Activated CD8-positive, alpha-beta memory T cell treated with anti-CD3 and anti-CD28 coated beads for 1 hour (primary cell): ENCODE measurements at regions not wholly inside any gene's neighbourhood (a gene's known extent, or its start where the extent isn't known, plus 50 kb on each side); places are given as distances from the start of the nearest gene placed in this dataset.
"Not testable (repeated sequence)": the region's sequence is repeated elsewhere in the genome, so short reads cannot be mapped to it uniquely, and the experiment has no call there.

ENCODE experiments used
- DNase-seq, 2 donors: peaks; one replicate each; pipeline ENCODE4 v3.0.0-alpha.2; 2020; ENCODE audit warnings: low read depth in 1 of 2; ENCODE audit errors: extremely low read depth in 1 of 2

DNA sequence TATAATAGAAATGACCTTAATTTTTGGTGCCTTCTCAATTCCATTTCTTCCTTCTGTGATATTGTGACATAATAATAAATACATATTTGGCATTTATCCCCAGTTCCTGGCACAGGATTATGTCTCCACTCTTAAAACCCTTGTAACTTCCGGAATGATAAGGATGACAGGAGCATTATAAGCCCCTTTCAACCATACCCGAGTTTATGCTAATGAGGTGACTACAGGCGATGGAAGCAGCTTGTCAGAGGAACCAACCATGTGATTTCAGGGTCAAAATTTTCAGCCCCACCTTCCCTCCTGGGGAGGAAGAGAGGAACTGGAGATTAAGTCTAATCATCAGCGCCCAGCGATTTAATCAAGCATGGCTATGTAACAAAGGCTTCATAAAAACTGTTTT lies 528.5 kb upstream of the CRIM1 start:
- DNase-seq, result no peak

- no peak for DNase-seq
These were observed 532.9 kb upstream of the CRIM1 start for GRCh38 chr2:35822716-35823115.

DNA sequence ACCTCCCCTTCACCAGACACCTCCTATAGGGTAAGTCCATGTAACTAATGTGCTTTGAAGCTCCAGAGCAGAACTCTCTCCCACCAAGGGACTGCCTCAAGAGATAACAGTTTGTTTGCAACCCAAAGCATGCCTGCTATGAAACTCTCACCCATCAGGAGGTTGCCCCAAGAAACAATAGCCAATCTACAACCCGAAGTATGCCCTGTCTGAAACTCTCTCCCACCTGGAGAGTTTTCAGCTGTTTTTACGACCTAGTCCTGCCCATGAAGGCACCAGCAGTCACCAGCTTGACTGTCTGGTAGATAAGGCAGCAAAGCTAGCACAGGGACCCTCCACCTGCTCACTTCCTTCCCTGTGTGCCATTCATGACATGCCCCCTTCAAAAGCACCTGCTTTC lies 533.9 kb upstream of the CRIM1 start:
- DNase-seq, result no peak

GRCh38 chr2:35820391-35820790 lies 535.2 kb upstream of the CRIM1 start:
- no peak for DNase-seq

DNA sequence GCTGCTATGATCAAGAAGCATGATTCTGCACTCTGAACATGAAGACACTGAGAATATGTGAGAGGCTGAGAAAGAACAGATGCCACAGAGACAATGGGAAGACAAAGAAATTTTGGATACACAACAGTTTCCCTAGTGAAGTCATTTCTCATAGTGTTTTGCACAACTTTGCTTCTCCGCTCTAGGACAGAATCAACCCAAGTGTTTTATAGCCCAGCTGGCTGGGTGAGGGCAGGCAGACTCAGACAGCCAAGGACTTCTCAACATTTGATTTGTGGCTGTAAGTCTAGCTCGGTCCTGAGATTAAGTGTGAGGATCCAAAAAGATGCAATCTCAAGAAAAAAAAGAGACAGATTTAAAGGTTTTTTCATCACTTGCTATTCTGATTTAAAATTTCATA lies 536.5 kb upstream of the CRIM1 start:
- DNase-seq, result no peak

DNA sequence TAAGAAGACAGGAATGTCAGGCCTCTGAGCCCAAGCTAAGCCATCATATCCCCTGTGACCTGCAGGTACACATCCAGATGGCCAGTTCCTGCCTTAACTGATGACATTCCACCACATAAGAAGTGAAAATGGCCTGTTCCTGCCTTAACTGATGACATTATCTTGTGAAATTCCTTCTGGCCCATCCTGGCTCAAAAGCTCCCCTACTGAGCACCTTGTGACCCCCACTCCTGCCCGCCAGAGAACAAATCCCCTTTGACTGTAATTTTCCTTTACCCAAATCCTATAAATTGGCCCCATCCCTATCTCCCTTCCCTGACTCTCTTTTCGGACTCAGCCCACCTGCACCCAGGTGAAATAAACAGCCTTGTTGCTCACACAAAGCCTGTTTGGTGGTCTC lies 537.2 kb upstream of the CRIM1 start:
- DNase-seq, result not testable (repeated sequence)

DNA sequence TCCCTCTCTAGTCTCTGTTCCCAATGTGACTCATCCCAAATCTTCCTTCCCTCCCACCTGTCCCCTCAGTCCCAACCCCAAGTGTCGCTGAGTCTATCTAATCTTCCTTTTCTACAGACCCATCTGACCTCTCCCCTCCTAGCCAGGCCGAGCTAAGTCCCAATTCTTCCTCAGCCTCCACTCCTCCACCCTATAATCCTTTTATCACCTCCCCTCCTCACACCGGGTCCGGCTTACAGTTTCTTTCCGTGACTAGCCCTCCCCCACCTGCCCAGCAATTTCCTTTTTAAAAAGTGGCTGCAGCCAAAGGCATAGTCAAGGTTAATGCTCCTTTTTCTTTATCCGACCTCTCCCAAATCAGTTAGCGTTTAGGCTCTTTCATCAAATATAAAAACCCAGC lies 541.0 kb upstream of the CRIM1 start:
- DNase-seq, result not testable (repeated sequence)

DNA sequence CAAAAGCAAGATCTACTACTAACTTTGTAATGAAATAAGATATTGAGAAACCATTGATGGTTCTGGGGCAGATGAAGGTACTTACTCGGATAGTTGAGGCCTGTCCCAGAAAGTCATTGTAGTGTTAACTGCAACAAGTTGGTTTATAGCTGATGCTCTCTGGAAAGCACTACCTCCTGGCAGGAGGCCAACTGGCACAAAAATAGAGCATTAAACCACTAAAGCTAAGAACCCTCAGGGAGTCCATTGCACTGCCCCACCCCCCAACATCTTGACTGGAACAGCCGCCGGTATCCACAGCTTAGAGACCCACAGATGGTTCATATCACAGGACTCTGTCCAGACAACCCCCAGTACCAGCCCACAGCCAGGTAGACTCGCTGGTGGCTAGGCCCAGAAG lies 552.5 kb upstream of the CRIM1 start:
- DNase-seq, result no peak

DNA sequence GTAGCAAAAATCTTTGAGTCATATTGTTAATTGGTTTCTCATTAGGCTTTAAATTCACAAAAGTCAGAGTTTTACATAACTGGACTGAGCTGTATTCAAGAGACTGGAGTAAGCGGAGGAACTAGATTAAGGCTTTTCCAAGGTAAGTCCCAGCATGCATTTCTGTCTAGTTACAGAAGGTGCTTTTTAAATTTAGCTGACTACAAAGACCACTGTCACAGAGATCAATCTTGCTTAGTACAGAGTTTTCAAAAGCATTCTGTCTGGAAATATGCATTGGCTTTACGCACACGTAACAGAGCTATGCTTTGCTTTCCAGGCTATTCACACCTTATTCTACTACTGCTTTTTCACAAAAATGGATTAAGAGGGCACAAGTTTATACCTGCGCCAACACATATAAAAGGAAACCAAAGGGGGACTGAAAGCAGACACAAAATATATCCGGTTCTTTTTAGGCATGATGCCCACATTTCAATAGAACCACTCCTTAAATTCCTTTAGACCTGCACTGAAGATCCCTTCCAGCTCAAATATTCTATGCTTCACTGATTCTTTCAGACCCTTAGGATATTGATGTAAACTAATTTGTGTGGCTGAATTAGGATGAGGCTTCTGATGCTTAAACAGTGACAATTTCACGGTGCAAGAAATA lies 560.7 kb upstream of the CRIM1 start:
- no peak for DNase-seq

DNA sequence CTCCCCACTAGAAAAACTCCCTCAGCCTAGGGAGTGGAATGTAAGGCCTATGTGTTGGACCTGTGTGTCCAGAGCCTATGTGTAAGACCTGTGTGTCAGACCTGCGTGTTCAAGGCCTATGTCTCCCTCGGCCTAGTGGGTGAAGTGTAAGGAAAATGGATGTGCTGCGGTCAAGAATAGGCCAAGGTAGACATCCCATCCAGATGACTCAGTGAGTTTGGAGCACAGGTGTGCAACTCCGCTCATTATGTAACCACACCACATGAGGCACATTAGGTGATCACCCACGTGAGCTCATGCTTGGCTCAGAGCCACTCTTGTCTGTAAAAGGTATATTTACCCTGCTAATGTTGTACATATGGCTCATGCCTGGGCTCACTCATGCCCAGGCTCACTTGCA lies 565.3 kb upstream of the CRIM1 start:
- DNase-seq, result no peak

GRCh38 chr2:35788543-35788942 lies 567.0 kb upstream of the CRIM1 start:
- no peak for DNase-seq

DNA sequence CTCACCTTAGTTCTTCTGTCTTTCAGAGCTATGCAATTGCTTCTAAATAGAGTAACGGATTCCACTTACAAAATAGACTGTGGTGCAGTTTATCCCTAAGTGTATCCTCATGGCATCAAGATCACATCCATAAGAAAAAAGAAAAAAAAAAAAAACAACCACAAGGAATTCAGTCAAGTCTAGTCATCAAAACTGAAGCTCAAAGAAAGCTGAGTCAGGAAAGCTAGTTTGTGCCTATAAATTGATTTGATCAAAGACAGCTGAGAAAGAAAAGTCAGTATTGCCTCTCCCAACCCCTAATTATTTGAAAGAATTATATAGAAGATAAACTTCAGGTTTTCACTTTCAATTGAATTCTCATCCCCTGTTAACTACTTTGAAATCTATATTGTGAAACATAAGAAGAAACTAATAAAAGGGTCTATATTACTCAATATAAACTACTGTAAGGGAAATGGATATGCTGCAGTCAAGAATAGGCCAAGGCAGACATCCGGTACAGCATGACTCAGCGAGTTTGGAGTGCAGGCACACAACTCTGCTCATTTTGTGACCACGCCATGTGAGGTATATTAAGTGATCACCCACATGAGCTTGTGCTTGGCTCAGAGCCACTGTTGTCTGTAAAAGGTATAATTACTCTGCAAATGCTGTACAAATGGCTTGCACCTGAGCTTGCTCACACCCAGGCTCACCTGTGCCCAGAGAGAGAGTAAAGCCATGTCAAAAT lies 568.1 kb upstream of the CRIM1 start:
- no peak for DNase-seq

DNA sequence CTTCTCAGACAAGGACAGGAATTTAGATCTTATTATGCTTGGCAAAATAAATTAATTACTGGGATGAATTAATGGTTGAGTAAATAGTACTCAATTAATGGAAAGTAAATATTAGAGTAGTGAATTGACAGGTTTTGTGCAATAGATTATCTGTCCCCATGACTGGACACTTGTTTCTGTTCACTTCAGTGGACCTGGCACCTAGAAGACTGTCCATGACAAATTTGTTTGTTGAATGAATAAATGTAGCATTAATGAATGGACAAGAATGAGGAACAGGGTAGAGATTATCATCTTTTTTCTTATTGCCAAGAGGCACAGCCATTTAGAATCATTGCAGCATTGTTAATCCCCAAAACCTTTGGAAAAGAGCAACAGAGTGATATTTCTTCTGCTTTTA lies 570.0 kb upstream of the CRIM1 start:
- no peak for DNase-seq

GRCh38 chr2:35784777-35785176 lies 570.8 kb upstream of the CRIM1 start:
- no peak for DNase-seq

DNA sequence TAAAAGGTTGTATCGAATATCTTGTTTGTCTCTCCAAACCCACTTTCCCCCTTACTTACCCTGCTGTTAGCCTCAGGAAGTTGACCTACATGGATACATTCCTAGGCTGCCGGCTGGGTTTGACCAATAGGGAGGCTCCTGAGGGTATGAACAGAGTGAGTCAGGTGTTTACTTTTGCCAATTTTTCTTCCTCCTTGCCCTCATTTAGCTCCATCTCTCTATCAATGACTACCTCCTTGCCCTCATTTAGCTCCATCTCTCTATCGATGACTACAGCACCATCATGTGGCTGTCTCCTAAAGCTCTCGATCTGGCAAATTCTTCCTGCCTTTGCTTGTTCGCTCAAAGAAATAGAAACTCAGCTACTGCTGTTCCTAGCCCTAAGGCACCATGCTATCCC lies 571.9 kb upstream of the CRIM1 start:
- no peak for DNase-seq

GRCh38 chr2:35741556-35741955 lies 614.0 kb upstream of the CRIM1 start:
- no peak for DNase-seq

GRCh38 chr2:35731674-35732073 lies 623.9 kb upstream of the CRIM1 start:
- no peak for DNase-seq

DNA sequence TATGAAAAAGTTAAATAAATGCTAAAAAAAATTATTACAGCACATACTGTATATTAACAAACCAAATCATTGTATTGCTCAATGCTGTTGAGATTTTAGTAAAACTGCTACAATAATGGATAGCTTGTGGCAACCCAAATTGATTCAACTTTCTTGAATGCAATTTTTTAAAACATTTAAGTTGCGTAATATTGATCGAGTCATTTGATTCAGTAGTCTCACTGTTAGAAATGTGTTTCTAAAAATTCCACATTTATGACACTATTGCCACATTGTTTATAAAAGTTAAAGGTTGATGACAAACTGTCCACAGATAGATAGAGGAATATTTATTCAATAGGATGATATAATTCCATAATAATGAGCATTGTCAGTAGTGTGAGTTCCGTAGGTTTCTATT lies 640.7 kb upstream of the CRIM1 start:
- DNase-seq, result no peak

- DNase-seq, result no peak
These were observed 647.1 kb upstream of the CRIM1 start for GRCh38 chr2:35708411-35708923.

- DNase-seq, result no peak
These were observed 667.3 kb upstream of the CRIM1 start for GRCh38 chr2:35688309-35688708.

DNA sequence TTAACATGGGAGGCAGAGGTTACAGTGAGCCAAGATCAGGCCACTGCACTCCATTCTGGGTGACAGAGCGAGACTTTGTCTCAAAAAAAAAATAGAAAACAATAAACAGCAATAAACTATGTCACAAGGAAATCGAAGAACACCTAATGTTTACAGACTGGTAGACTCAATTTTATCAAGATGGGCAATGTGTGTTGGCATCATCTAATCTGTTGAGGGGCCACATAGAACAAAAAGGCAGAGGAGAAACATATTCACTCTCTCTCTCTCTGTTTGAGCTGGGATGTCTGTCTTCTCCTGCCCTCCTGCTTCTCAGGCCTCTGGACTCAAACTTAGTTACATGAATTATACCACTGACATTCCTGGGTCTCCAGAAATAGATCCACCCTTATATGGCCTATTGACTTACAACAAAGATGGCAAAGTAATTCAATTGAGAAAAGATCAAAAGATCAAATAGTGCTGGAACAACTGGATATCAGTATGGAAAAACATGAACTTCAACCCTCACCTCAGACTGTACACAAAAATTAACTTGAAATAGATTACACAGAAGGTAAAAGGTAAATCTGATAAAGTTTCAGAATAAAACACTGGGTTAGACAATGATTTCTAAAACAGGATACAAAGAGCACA lies 703.8 kb upstream of the CRIM1 start:
- no peak for DNase-seq

DNA sequence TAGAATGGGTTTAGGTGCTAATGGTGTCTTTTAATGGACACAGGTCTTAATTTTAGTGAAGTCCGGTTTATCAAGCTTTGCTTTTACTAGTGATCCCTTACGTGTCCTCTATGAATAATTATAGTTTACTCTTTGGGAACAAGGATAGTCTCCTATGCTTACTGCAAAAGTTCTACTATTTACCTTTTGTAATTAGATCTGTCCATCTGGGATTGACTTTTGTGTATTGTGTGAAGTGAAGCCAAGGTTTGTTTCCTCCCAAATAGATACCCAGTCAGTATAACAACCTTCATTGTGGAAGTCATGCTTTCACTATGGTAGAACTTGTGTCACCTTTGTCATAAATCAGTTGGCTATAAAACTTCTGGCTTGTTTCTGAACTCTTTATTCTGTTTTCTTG lies 740.9 kb upstream of the CRIM1 start:
- DNase-seq, result no peak
